Spinal cord (tissue), 9 donors: ENCODE measurements at regions not wholly inside any gene's neighbourhood (a gene's known extent, or its start where the extent isn't known, plus 50 kb on each side); places are given as distances from the start of the nearest gene placed in this dataset.
A peak's percentile ranks its signal among the peaks of the same experiment; 100 is the strongest.

Experiments used
- DNase-seq, 6 donors: peaks; one replicate each; pipeline versions ENCODE4 v3.0.0 to v3.0.0-alpha.2; 2013 to 2015; ENCODE audit warnings: low spot score in 6 of 6, low read depth in 4 of 6
- H3K27ac ChIP-seq: one replicate; pipeline ENCODE4 v1.5.1; 2013; ENCODE audit warnings: low read depth, low read length, control low read depth
- H3K27me3 ChIP-seq: one replicate; pipeline ENCODE4 v1.6.1; 2013; ENCODE audit warnings: low read length; ENCODE audit not compliant: control insufficient read depth, insufficient read depth
- H3K36me3 ChIP-seq: one replicate; pipeline ENCODE4 v1.6.1; 2013; ENCODE audit warnings: low read length; ENCODE audit not compliant: control insufficient read depth, insufficient read depth
- H3K4me1 ChIP-seq: one replicate; pipeline ENCODE4 v1.6.1; 2013; ENCODE audit warnings: low read length; ENCODE audit not compliant: control insufficient read depth, insufficient read depth
- H3K4me3 ChIP-seq: one replicate; pipeline ENCODE4 v1.5.1; 2013; ENCODE audit warnings: low read depth, low read length, control low read depth
- H3K9me3 ChIP-seq: one replicate; pipeline ENCODE4 v1.6.1; 2013; ENCODE audit warnings: low read length; ENCODE audit not compliant: control insufficient read depth, insufficient read depth
- WGBS: methylation state at CpG from one replicate; pipeline ENCODE4 v1.1.5; 2013; ENCODE audit warnings: missing lambda C conversion rate; ENCODE audit not compliant: insufficient coverage; 5-methylcytosine and 5-hydroxymethylcytosine counted together
- donor health status: healthy.

- Histone ChIP-seq H3K36me3 (no peaks in the 10 kb centered on the region), H3K27me3 (no peaks in the 10 kb centered on the region), H3K4me1 (no peaks in the 10 kb centered on the region), H3K4me3 (no peak overlapping the region), H3K27ac (no peak overlapping the region), H3K9me3 (no peaks in the 10 kb centered on the region)
- no peak for DNase-seq
- WGBS, result no CpG with 5 or more reads among the region's 2 CpGs
Measured at GRCh38 chr4:23348789-23349498, 540.9 kb downstream of the PPARGC1A start.

- H3K4me3 ChIP-seq, result no peak overlapping the region
- H3K9me3 ChIP-seq, result no peaks in the 10 kb centered on the region
- H3K27me3 ChIP-seq, result no peaks in the 10 kb centered on the region
- H3K4me1 ChIP-seq, result no peaks in the 10 kb centered on the region
- no peak overlapping the region for H3K27ac ChIP-seq
- H3K36me3 ChIP-seq, result no peaks in the 10 kb centered on the region
- 100% methylated on average over 1 of the region's 2 CpGs for WGBS
- DNase-seq, result no peak
Measured at GRCh38 chr4:23337292-23337691, 552.6 kb downstream of the PPARGC1A start.

GRCh38 chr4:23333946-23334878, 555.6 kb downstream of the PPARGC1A start:
- no peak overlapping the region for H3K27ac ChIP-seq
- no CpG with 5 or more reads among the region's 5 CpGs for WGBS
- no peaks in the 10 kb centered on the region for H3K36me3 ChIP-seq
- peak in 1 of 6 donors; percentile 18 for DNase-seq
- H3K9me3 ChIP-seq, result no peaks in the 10 kb centered on the region
- H3K4me3 ChIP-seq, result no peak overlapping the region
- H3K4me1 ChIP-seq, result no peaks in the 10 kb centered on the region
- H3K27me3 ChIP-seq, result no peaks in the 10 kb centered on the region

- DNase-seq, result peak in 1 of 6 donors; percentile 8
- no peak overlapping the region for H3K4me3 ChIP-seq
- H3K27ac ChIP-seq, result no peak overlapping the region
- no peaks in the 10 kb centered on the region for H3K4me1 ChIP-seq
- WGBS, result no CpG with 5 or more reads among the region's 5 CpGs
- H3K9me3 ChIP-seq, result no peaks in the 10 kb centered on the region
- no peaks in the 10 kb centered on the region for H3K27me3 ChIP-seq
- no peaks in the 10 kb centered on the region for H3K36me3 ChIP-seq
Measured at GRCh38 chr4:23333556-23333945, 556.3 kb downstream of the PPARGC1A start.

- H3K36me3 ChIP-seq, result no peaks in the 10 kb centered on the region
- no peaks in the 10 kb centered on the region for H3K9me3 ChIP-seq
- DNase-seq, result no peak
- no peak overlapping the region for H3K4me3 ChIP-seq
- 100% methylated on average over 1 of the region's 2 CpGs for WGBS
- no peaks in the 10 kb centered on the region for H3K4me1 ChIP-seq
- no peaks in the 10 kb centered on the region for H3K27me3 ChIP-seq
- no peak overlapping the region for H3K27ac ChIP-seq
Measured at GRCh38 chr4:23332313-23332712, 557.5 kb downstream of the PPARGC1A start.

- Histone ChIP-seq H3K4me3 (no peak overlapping the region), H3K9me3 (no peaks in the 10 kb centered on the region), H3K27ac (no peak overlapping the region), H3K36me3 (no peaks in the 10 kb centered on the region), H3K27me3 (no peaks in the 10 kb centered on the region), H3K4me1 (no peaks in the 10 kb centered on the region)
- DNase-seq, result no peak
- WGBS, result no CpG with 5 or more reads among the region's 1 CpG
Measured at GRCh38 chr4:23327120-23327519, 562.7 kb downstream of the PPARGC1A start.

GRCh38 chr4:23324021-23324690, 565.7 kb downstream of the PPARGC1A start:
- Histone ChIP-seq H3K9me3 (no peaks in the 10 kb centered on the region), H3K4me3 (no peak overlapping the region), H3K36me3 (no peaks in the 10 kb centered on the region), H3K27me3 (no peaks in the 10 kb centered on the region), H3K27ac (no peak overlapping the region), H3K4me1 (no peaks in the 10 kb centered on the region)
- WGBS, result 94% methylated on average over 2 of the region's 3 CpGs
- DNase-seq, result no peak

GRCh38 chr4:23323436-23323835, 566.4 kb downstream of the PPARGC1A start:
- H3K4me3 ChIP-seq, result no peak overlapping the region
- H3K27ac ChIP-seq, result no peak overlapping the region
- no peak for DNase-seq
- WGBS, result no CpG with 5 or more reads among the region's 1 CpG
- no peaks in the 10 kb centered on the region for H3K27me3 ChIP-seq
- no peaks in the 10 kb centered on the region for H3K9me3 ChIP-seq
- H3K36me3 ChIP-seq, result no peaks in the 10 kb centered on the region
- no peaks in the 10 kb centered on the region for H3K4me1 ChIP-seq

GRCh38 chr4:23322732-23323131, 567.1 kb downstream of the PPARGC1A start:
- no peaks in the 10 kb centered on the region for H3K36me3 ChIP-seq
- H3K9me3 ChIP-seq, result no peaks in the 10 kb centered on the region
- no peaks in the 10 kb centered on the region for H3K27me3 ChIP-seq
- DNase-seq, result no peak
- no peak overlapping the region for H3K4me3 ChIP-seq
- H3K4me1 ChIP-seq, result no peaks in the 10 kb centered on the region
- no peak overlapping the region for H3K27ac ChIP-seq
